ENCODE measurements at regions not wholly inside any gene's neighbourhood (a gene's known extent, or its start where the extent isn't known, plus 50 kb on each side); places are given as distances from the start of the nearest gene placed in this dataset.

- TF ChIP-seq FOXP2 (optimal IDR thresholded peaks at IDR 0.05; ENCODE audit: borderline replicate concordance, extremely low read depth, extremely low read length, insufficient read depth): no peak
- TF ChIP-seq POLR2AphosphoS5 (IDR thresholded peaks at IDR 0.05; ENCODE audit: low read depth, low read length): no peak
- TF ChIP-seq, protein P1, sequence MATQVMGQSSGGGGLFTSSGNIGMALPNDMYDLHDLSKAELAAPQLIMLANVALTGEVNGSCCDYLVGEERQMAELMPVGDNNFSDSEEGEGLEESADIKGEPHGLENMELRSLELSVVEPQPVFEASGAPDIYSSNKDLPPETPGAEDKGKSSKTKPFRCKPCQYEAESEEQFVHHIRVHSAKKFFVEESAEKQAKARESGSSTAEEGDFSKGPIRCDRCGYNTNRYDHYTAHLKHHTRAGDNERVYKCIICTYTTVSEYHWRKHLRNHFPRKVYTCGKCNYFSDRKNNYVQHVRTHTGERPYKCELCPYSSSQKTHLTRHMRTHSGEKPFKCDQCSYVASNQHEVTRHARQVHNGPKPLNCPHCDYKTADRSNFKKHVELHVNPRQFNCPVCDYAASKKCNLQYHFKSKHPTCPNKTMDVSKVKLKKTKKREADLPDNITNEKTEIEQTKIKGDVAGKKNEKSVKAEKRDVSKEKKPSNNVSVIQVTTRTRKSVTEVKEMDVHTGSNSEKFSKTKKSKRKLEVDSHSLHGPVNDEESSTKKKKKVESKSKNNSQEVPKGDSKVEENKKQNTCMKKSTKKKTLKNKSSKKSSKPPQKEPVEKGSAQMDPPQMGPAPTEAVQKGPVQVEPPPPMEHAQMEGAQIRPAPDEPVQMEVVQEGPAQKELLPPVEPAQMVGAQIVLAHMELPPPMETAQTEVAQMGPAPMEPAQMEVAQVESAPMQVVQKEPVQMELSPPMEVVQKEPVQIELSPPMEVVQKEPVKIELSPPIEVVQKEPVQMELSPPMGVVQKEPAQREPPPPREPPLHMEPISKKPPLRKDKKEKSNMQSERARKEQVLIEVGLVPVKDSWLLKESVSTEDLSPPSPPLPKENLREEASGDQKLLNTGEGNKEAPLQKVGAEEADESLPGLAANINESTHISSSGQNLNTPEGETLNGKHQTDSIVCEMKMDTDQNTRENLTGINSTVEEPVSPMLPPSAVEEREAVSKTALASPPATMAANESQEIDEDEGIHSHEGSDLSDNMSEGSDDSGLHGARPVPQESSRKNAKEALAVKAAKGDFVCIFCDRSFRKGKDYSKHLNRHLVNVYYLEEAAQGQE (IDR thresholded peaks at IDR 0.05; ENCODE audit: insufficient read depth in 1 of 2, low read depth in 2 of 2, low read length in 2 of 2): no peak
These were observed 540.5 kb upstream of the IMPG1 start for GRCh38 chr6:76612954-76613353.

Data from PFSK-1 (cell line).